HepG2 (cell line): ENCODE measurements at regions not wholly inside any gene's neighbourhood (a gene's known extent, or its start where the extent isn't known, plus 50 kb on each side); places are given as distances from the start of the nearest gene placed in this dataset.
A peak's percentile ranks its signal among the peaks of the same experiment; 100 is the strongest.

Source experiments
- MIER2 ChIP-seq: IDR thresholded peaks from 2 replicates; pipeline ENCODE4 v1.6.1; 2016; ENCODE audit warnings: missing biosample characterization, missing genetic modification reagents
- POGZ ChIP-seq: sonication (generic); formaldehyde crosslinking; IDR thresholded peaks from 2 replicates; pipeline ENCODE4 v1.4.0; 2020; ENCODE audit warnings: mild to moderate bottlenecking, missing genetic modification reagents
- RCOR2 ChIP-seq: IDR thresholded peaks from 2 replicates; pipeline ENCODE4 v1.6.1; 2016; ENCODE audit warnings: missing biosample characterization, missing genetic modification reagents
- THAP11 ChIP-seq: IDR thresholded peaks from 2 replicates; pipeline ENCODE4 v1.6.1; 2016; ENCODE audit warnings: missing biosample characterization, missing genetic modification reagents
- ZFP37 ChIP-seq: sonication (generic); formaldehyde crosslinking; IDR thresholded peaks from 2 replicates; pipeline ENCODE4 v1.4.0; 2020; ENCODE audit warnings: missing genetic modification reagents, borderline replicate concordance
- ZMYM2 ChIP-seq: sonication (generic); formaldehyde crosslinking; IDR thresholded peaks from 2 replicates; pipeline ENCODE4 v1.8.0; 2022; ENCODE audit warnings: mild to moderate bottlenecking, missing genetic modification reagents
- ZMYM4 ChIP-seq: sonication (generic); formaldehyde crosslinking; IDR thresholded peaks from 2 replicates; pipeline ENCODE4 v1.8.1; 2023; ENCODE audit warnings: mild to moderate bottlenecking, missing genetic modification reagents
- ZNF367 ChIP-seq: sonication (generic); formaldehyde crosslinking; IDR thresholded peaks from 2 replicates; pipeline ENCODE4 v1.4.0; 2020; ENCODE audit warnings: missing genetic modification reagents, borderline replicate concordance
- ZNF484 ChIP-seq: sonication (generic); formaldehyde crosslinking; IDR thresholded peaks from 2 replicates; pipeline ENCODE4 v1.5.1; 2020; ENCODE audit warnings: mild to moderate bottlenecking, low read depth, missing genetic modification reagents, borderline replicate concordance
- TF ChIP-seq, protein P1 (sequence below): sonication (generic); formaldehyde crosslinking; IDR thresholded peaks from one replicate; pipeline ENCODE4 v1.5.1; 2020; ENCODE audit warnings: mild to moderate bottlenecking, missing genetic modification reagents; ENCODE audit errors: not compliant biosample characterization
- TF ChIP-seq, protein P2 (sequence below): sonication (generic); formaldehyde crosslinking; IDR thresholded peaks from 2 replicates; pipeline ENCODE4 v1.8.0; 2022; ENCODE audit warnings: mild to moderate bottlenecking, missing genetic modification reagents; ENCODE audit not compliant: insufficient replicate concordance
- TF ChIP-seq, protein P3 (sequence below): sonication (generic); IDR thresholded peaks from 2 replicates; pipeline ENCODE4 v1.6.1; 2016; ENCODE audit warnings: low read depth, borderline replicate concordance
- TF ChIP-seq, protein P4 (sequence below): sonication (generic); formaldehyde crosslinking; IDR thresholded peaks from 2 replicates; pipeline ENCODE4; 2020; ENCODE audit warnings: missing genetic modification reagents, mild to moderate bottlenecking, borderline replicate concordance

DNA sequence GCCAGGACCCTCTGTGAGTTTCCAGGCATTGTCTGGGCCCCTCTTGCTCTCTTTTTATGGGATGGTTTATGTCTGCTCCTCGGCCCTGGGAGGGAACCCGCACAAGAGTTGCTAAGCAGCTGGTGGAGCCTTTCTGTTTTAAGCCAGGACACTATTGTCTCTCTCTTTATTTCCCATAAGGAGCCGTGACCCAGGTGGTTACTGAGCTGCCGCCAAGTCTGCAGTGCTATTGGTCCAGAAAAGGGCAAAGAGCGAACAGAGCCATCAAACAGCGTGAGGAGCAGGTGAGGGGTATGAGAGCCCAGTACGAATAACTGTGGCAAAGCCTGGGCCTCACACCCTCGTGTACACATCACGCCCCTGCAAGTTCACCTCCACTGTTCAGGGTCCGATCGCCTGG lies 280.2 kb downstream of the SHQ1 start (continued):
- TF ChIP-seq, protein P1, sequence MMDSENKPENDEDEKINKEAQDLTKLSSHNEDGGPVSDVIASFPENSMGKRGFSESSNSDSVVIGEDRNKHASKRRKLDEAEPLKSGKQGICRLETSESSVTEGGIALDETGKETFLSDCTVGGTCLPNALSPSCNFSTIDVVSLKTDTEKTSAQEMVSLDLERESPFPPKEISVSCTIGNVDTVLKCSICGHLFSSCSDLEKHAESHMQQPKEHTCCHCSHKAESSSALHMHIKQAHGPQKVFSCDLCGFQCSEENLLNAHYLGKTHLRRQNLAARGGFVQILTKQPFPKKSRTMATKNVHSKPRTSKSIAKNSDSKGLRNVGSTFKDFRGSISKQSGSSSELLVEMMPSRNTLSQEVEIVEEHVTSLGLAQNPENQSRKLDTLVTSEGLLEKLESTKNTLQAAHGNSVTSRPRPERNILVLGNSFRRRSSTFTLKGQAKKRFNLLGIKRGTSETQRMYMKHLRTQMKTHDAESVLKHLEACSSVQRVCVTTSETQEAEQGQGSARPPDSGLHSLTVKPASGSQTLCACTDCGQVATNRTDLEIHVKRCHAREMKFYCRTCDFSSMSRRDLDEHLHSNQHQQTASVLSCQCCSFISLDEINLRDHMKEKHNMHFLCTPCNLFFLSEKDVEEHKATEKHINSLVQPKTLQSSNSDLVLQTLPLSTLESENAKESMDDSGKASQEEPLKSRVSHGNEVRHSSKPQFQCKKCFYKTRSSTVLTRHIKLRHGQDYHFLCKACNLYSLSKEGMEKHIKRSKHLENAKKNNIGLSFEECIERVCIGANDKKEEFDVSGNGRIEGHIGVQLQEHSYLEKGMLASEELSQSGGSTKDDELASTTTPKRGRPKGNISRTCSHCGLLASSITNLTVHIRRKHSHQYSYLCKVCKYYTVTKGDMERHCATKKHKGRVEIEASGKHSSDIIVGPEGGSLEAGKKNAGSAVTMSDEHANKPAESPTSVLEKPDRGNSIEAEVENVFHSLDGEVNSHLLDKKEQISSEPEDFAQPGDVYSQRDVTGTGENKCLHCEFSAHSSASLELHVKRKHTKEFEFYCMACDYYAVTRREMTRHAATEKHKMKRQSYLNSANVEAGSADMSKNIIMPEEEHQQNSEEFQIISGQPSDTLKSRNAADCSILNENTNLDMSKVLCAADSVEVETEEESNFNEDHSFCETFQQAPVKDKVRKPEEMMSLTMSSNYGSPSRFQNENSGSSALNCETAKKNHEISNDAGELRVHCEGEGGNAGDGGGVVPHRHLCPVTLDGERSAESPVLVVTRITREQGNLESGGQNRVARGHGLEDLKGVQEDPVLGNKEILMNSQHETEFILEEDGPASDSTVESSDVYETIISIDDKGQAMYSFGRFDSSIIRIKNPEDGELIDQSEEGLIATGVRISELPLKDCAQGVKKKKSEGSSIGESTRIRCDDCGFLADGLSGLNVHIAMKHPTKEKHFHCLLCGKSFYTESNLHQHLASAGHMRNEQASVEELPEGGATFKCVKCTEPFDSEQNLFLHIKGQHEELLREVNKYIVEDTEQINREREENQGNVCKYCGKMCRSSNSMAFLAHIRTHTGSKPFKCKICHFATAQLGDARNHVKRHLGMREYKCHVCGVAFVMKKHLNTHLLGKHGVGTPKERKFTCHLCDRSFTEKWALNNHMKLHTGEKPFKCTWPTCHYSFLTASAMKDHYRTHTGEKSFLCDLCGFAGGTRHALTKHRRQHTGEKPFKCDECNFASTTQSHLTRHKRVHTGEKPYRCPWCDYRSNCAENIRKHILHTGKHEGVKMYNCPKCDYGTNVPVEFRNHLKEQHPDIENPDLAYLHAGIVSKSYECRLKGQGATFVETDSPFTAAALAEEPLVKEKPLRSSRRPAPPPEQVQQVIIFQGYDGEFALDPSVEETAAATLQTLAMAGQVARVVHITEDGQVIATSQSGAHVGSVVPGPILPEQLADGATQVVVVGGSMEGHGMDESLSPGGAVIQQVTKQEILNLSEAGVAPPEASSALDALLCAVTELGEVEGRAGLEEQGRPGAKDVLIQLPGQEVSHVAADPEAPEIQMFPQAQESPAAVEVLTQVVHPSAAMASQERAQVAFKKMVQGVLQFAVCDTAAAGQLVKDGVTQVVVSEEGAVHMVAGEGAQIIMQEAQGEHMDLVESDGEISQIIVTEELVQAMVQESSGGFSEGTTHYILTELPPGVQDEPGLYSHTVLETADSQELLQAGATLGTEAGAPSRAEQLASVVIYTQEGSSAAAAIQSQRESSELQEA (CRISPR knock-in tag) = no peak
- no peak for TF ChIP-seq ZNF484
- TF ChIP-seq, protein P2, sequence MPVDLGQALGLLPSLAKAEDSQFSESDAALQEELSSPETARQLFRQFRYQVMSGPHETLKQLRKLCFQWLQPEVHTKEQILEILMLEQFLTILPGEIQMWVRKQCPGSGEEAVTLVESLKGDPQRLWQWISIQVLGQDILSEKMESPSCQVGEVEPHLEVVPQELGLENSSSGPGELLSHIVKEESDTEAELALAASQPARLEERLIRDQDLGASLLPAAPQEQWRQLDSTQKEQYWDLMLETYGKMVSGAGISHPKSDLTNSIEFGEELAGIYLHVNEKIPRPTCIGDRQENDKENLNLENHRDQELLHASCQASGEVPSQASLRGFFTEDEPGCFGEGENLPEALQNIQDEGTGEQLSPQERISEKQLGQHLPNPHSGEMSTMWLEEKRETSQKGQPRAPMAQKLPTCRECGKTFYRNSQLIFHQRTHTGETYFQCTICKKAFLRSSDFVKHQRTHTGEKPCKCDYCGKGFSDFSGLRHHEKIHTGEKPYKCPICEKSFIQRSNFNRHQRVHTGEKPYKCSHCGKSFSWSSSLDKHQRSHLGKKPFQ (CRISPR knock-in tag) = no peak
- TF ChIP-seq, protein P3, sequence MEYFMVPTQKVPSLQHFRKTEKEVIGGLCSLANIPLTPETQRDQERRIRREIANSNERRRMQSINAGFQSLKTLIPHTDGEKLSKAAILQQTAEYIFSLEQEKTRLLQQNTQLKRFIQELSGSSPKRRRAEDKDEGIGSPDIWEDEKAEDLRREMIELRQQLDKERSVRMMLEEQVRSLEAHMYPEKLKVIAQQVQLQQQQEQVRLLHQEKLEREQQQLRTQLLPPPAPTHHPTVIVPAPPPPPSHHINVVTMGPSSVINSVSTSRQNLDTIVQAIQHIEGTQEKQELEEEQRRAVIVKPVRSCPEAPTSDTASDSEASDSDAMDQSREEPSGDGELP = no peak
- peak; percentile 50; the same call in 1 of the 2 replicates for TF ChIP-seq POGZ (CRISPR knock-in tag)
- TF ChIP-seq THAP11 (CRISPR knock-in tag) = no peak
- TF ChIP-seq, protein P4, sequence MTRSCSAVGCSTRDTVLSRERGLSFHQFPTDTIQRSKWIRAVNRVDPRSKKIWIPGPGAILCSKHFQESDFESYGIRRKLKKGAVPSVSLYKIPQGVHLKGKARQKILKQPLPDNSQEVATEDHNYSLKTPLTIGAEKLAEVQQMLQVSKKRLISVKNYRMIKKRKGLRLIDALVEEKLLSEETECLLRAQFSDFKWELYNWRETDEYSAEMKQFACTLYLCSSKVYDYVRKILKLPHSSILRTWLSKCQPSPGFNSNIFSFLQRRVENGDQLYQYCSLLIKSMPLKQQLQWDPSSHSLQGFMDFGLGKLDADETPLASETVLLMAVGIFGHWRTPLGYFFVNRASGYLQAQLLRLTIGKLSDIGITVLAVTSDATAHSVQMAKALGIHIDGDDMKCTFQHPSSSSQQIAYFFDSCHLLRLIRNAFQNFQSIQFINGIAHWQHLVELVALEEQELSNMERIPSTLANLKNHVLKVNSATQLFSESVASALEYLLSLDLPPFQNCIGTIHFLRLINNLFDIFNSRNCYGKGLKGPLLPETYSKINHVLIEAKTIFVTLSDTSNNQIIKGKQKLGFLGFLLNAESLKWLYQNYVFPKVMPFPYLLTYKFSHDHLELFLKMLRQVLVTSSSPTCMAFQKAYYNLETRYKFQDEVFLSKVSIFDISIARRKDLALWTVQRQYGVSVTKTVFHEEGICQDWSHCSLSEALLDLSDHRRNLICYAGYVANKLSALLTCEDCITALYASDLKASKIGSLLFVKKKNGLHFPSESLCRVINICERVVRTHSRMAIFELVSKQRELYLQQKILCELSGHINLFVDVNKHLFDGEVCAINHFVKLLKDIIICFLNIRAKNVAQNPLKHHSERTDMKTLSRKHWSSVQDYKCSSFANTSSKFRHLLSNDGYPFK (CRISPR knock-in tag) = no peak
- TF ChIP-seq ZMYM2 (CRISPR knock-in tag) = 0 out of 2 replicates have a peak, but pooled peaks have one; percentile 26
- 0 out of 2 replicates have a peak, but pooled peaks have one; percentile 32 for TF ChIP-seq RCOR2 (CRISPR knock-in tag)
- TF ChIP-seq ZFP37 (CRISPR knock-in tag) = no peak
- TF ChIP-seq ZMYM4 (CRISPR knock-in tag) = peak; percentile 37; the same call in 1 of the 2 replicates
- TF ChIP-seq MIER2 (CRISPR knock-in tag) = no peak
- no peak for TF ChIP-seq ZNF367 (CRISPR knock-in tag)
